Endometrial microvascular endothelial cells (primary cell): ENCODE measurements at regions not wholly inside any gene's neighbourhood (a gene's known extent, or its start where the extent isn't known, plus 50 kb on each side); places are given as distances from the start of the nearest gene placed in this dataset.

ENCODE experiments used
- in situ Hi-C: cut with HindIII; loops from 2 replicates; pipeline ENCODE4 v1.10.0; 2017; ENCODE audit warnings: low sequenced_read_pairs, low pct_unique_long_range_greater_than_20kb; ENCODE audit errors: inconsistent ontology term

DNA sequence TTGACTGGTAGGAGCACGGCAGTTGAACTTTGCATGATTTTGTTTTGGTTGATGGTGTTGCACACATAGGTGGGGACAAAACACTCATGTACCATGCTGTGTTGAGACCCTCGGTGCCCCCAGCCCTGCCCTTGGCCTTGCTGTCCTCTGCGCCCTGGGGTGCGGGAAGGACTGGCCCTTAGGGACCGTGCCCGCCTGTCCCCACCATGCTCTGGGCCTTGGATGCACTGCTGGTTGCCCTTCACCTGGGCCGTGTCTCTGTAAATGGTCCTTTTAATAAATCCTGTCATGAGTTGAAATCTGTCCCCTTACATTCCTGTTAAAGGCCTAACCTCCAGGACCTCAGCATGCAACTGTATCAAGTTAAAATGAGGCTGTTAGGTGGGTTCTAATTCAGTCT lies 102.3 kb upstream of the ANO1 start:
- in situ Hi-C loops = no loop called here

DNA sequence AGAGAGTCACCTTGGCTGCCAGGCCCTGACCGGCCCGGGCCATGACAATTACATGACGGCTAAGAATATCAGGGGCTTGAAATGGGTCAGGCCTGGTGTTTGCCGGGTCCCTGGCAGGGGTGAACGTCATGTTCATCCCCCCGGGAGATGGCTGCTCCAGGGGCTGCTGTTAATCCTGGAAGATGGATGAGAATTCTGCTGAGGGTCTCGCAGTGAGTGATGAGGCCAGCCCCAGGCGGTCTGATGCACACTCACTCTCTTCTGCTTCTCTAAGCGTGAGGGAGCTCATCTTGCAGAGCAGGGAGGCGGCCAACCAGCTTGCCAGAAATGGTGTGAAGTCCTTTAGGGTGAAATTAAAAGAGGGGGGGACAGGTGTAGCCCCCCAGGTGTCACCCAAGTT lies 101.3 kb upstream of the ANO1 start:
- in situ Hi-C loops = no loop called here

DNA sequence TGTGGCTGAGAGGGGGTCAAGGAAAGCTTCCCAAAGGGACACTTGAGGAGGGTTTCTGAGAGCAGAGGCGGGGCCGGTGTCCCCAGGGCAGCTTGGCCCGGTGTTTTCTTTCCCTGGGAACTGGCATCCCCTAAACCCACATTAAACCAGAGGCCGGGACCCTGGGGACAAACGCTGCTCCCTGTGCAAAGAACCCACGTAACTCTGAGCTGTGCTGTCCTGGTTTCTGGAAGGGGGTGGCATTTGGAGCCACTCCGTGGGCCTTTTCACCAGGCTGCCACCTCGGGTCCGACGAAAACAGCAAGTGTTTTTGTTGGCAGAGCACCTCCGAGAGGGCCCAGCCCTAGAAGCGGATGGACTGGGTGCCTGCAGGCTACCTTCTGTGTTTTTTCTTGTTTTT lies 100.2 kb upstream of the ANO1 start:
- in situ Hi-C loops = no loop called here

DNA sequence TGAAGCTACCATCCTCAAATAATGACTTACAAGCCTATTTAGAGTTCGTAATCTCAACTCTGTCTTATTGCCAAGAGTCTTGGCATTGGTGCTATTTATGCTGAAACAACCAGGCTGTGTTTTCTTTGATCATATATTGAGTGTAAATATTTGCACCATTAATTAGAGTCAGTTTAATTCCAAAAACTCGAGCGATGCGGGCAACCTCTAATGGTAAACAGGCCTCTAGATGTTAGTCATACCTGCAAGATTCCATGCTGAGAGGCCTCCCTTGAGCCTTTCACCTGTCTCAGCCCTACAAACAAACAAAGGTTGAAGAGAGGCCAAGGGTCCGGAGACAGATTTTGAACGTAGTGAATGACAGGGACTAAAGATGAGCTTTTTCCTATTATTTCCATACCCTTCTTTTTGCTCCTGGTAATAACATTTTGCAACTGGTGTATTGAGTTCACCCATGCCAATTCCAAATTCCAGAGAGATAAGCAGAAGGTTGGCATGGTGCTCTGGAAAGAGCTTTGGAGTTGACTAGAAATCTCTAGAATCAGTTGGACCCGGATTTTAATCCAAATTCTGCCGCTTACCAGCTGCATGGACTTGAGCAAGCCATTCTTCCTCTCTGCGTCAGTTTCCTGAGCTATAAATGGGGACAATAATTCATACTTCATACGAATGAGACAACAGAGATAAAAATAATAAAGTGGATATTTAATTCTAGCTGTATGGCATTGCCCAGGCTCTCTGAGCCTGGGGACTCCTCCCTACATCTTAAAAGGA lies 99.1 kb upstream of the ANO1 start:
- in situ Hi-C loops = no loop called here

DNA sequence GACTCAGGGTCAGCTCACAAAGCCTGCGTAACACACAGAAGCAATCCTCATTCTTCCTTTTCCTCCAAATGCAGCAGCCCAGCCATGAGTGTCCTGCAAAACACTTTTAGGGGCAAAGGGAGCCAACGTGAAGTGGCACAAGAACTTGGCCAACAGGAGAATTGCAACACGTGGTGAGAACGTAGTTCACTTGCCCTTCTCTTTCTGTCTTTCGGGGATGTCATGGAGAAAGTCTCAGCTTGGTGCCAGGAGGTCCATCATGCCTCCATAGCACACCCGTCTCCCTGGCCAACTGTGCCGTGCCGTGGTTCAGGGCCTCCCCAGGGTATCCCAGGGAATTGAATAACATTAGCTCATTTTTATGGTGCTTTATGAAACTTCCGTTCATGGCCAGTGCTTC lies 98.5 kb upstream of the ANO1 start:
- in situ Hi-C loops = no loop called here

DNA sequence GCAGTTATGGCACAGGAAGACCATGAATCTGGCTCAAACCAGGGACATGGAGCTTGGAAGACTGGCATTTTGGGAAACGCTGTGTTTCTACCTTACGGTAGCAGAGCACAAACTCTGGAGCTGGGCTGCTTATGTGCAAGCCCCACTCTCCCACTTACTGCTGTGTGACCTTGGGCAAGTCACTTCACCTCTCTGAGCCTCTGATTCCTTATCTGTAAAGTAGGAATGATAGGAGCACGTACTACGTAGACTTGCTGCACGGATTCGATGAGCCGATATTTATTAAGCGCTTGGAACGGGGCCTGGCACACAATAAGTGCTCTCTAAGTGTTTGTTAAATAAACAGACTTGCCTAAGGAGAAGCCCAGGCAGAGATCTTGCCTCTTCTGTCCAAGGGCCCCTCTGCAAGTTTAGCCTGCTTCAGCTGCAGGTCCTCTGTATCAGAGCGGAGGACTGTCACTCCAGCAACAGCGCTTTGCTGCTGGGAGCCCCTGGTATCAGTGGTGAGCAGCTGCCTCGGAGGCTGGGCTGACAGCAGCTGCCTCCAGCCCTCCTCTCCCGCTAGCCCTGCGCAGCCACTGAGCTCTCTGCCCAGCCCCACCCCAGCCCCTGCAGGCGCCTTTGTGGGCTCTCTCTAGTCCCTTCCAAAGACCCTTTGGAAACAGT lies 96.9 kb upstream of the ANO1 start:
- in situ Hi-C loops = no loop called here

DNA sequence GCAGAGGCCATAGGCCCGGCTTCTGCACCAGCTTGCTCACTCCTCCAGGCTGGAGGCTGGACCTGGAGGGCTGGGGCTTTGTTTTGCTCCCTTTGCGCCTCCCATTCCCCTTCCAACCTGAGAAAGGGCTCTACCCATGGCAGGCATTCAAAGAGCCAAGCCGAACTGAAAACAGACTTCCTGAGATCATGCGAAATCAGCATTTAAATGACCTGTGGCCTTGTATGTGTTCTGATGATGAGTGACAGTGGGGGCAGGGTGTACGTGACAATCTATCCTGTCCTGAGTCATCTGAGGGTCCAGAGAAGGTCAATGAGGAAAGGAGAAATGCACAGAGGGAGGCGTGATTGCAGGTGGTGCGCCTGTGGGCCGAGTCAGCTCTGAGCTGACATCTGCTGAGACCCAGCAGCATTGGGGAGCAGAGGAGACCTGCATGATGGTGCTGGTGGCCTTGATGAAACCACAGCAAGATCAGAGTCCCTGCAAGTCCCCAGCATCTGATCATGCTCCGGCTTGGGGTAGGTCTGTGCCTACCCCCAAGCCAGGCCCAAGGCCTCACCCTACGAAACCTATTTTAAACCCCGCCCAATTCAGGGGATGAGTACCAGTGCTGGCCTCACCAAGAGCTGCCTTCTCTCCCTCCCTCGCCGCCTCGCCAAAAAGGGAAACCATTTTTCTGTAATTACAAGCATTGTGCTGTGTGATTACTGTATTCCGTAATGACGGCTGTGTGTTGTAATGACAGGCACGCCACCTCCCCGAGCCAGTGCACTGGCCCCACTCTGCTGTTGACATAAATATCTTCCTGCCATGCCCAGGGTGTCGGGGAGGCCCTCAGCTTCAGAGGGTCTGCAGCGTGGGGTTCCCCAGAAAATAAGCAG lies 95.2 kb upstream of the ANO1 start:
- in situ Hi-C loops = no loop called here

DNA sequence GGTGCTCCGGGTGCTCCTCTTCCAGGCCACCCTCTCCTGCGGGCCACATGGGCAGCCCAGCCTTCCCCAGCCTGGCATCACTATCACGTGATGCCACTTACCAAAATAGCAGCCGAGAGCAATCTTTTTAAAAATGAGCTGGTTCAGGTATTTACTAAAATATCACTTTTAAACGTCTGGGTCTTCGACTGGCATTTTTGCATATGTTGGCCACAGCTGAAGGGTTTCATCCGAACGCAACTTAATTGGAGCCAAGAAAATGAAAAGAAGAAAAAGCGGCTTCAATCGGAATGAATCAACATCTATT lies 94.6 kb upstream of the ANO1 start:
- in situ Hi-C loops = no loop called here

DNA sequence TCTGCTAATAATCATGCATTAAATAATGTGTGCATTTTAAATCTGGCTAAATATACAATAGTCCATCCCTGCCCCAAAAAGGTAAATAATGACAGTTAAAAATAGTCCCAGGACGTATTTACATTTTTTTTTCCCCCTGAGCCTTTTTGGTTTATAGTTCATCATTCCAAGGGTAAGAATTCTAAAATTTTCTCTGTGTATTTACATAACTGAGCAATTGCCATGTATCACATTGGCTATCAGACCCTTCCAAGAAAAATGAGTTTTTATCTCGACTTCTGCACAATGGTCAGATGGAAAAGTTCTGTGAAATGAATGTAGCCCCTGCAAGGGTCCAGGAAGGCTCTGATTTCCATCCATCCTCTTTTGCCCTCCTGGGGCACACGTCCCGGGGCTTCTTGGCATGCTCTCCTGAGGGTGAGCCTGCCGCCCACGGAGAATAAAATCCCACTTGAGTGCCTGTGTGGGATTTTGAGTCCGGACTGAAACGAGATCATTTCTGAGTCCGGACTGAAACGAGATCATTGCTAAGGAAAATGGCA lies 94.1 kb upstream of the ANO1 start:
- in situ Hi-C loops = no loop called here

DNA sequence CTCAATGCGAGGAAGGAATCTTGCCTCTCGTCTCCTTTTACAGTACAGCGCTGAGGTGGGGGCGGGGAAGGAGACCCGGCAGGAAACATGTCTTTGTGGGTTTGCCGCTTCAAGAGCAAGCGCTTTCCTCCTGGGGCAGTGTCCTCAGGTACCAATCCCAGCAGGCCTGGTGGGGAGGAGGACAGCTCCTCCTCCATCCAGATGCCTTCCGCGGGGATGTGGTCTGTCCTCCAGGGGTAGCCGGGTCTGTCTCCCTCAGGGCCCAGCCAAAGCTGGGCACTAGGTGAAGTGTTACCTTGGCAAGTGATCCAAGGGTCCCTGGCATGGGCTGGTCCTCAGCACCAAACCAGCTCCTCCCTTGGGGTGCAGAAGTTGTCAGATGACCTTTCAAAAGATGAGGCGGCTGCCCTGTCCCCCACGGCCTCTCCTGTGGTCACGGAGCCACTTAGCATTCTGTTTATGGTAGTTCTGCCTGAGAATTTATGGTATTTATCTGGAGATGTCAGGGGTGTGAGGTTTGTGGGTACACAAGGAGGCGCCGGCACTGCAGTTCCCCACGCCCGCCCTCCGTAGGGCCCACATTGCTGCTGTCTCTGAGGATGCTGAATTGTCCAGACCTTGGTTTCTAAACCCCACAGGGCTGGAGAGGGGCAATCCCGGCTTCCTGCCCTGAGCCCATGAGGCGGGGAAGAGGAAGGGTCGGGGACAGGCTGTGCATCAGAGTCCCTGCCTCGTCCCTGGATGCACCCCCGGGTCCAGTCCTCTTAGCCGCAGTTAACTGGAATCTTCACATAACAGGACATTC lies 93.5 kb upstream of the ANO1 start:
- in situ Hi-C loops = no loop called here

DNA sequence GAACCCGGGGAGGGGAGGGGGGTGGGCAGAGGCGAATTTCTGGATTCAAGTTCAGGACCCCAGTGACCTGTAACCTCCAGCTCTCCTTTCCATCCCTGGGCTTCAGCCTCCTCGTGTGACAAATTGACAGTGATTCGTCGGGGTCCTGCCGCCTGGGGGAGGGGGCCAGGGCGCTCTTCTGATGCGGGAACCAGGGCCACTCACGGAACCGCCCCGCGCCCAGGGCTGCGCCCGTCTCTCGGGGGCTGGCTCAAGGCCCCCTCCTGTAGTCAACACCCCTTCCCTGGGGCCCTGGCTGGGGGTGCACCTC lies 92.8 kb upstream of the ANO1 start:
- in situ Hi-C loops = no loop called here

DNA sequence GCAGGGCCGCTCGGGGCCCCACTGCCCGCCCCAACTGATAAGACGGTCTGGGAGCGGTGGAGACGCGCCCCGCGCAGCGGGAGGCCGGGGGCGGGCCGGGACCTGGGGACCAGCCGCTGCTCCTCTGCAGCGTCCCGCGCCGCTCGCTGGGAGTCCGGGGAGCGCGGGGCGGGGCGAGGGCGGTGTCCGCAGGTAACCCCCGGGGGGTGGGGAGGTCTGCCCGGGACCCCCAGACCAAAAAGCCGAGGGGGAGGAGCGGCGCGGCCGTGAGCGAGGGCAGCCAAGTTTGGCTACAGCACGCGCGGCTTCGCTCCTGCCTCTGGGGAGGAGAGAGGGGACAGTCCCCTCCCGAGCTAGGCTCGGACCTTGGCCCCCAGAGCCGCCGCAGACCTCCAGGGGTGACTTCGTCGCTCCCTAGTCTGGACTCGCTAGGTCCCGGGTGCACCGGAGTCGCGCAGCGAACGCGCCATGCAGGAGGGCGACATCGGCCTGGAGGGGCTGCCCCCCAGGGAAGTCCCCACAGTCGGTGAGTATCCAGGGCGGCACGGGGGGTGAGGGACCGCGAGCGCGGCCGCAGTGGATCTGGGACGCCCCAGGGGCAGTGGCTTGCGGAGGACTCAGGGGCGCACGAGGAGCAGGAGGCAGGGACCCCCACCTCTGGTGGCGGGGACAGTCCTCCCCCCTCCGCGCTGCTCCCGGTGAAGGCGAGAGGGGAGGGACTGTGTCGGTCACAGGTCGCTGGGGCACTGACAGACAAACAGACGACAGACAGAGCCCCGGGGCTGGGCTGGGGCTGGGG lies 92.3 kb upstream of the ANO1 start:
- in situ Hi-C loops = no loop called here

DNA sequence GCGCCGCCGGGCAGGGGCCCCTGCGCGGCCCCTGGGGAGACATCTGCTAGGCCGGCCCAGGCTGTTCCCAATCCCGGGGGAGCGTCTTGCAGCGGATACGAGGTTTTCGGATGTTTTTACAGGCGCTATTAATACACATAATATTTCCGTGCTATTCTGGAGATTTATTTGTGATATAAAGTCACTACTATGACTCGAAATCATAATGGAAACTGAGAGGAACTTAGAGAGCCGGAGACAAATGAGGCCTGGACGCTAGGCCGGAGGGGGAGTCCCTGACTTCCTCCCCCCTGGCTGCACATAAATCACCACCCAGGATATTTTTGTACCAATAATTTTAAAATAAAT lies 91.7 kb upstream of the ANO1 start:
- in situ Hi-C loops = no loop called here

DNA sequence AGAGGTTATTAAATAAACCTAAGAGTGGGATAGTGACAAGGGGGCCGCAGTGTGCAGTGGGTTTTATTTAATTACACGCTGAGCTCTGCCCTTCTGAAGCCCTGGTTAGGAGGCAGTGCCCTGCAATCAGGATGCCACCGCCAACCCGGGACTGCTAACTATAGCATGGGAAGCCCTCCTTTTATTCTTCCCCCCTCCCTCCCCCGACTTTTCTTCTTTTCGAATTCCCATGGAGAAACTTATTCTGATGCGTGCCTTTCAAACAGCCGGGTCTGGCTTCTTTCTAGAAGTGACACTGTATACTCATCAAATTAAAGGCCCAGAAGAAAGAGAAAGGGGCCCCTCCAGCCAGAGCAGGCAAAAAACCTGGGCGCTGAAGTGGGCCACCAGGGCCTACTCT lies 91.3 kb upstream of the ANO1 start:
- in situ Hi-C loops = no loop called here

DNA sequence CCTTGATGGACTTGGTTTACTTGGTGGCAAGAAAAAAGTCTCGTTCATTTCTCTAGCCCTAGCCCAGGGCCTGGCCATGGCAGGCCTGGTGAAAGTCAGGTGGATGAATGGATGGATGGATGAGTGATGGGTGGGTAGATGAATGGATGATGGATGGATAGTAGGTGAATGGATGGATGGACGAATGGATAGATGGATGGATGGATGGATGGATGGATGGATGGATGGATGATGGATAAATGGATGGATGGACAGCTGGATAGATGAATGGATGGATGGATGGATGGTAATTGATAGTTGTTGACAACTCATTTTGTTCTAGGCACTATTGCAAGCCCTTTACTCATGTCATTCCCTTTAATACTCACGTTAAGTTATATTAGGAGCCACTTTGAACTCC lies 86.1 kb upstream of the ANO1 start:
- in situ Hi-C loops = no loop called here

DNA sequence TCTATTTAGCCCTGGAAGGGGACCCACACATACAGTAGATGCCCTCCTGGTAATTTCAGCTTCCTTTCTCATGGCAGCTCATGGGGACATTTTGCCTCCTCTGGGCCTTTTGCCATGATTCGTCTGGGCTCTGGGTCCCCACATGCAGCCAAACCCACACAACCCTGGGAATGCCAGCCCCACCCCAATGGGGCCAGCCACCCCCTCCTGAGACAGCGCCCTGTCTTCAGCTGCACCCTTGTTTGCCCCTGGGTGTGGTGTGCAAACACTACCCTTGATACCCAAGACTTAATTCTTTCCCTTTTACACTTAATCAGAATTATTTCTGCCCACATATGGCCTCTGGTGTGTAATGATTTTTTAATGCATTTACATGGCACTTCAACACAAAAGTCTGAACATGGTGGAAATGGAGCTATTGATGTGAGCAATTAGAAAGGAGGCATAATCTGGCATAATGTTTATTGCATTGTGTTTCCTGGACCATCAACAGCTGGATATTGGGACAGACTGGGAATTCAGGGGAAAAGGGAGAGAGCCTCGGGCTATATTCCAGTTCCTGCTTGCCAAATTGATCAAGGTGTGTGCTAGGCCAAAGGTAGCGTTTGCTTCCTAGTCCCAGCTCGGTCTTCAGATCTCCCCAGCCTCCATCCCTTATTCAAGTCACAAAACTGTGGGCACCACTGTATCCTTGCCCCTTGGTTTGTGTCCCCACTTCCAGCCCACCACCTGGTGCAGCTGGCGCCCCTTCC lies 85.0 kb upstream of the ANO1 start:
- in situ Hi-C loops = no loop called here

DNA sequence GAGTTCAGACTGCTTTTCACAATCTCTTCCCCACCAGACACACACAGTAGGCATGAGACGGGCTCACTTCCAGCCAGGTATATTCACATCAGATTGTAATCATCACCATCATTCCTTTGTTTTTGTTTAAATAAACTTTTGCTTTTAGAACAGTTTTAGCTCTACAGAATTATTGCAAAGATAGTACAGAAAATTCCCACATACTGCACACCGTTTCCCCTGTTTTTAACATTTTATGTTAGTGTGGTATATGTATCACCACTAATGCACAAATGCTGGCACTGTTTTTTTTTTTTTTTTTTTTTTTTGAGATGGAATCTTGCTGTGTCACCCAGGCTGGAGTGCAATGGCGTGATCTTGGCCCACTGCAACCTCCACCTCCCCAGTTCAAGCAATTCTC lies 83.3 kb upstream of the ANO1 start:
- in situ Hi-C loops = no loop called here

DNA sequence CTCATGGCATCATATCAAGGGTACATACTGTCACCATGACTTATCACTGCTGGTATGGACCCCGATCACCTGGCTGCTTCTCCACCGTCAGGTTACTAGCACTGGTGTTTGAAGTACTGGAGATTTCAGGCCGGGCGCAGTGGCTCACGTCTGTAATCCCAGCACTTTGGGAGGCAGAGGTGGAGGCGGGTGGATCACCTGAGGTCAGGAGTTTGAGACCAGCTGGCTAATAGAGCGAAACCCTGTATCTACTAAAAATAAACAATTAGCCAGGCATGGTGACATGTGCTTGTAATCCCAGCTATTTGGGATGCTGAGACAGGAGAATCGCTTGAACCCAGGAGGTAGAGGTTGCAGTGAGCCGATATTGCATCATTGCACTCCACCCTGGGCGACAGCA lies 82.4 kb upstream of the ANO1 start:
- in situ Hi-C loops = no loop called here
